Fibroblast of lung (primary cell): ENCODE measurements at regions not wholly inside any gene's neighbourhood (a gene's known extent, or its start where the extent isn't known, plus 50 kb on each side); places are given as distances from the start of the nearest gene placed in this dataset.

Source experiments
- EZH2 ChIP-seq: IDR thresholded peaks from 2 replicates; pipeline ENCODE4 v1.5.1; 2012; ENCODE audit warnings: low read length, control low read depth, mild to moderate bottlenecking; ENCODE audit errors: missing control alignments
- TF ChIP-seq, protein P1 (sequence below), 2 donors: IDR thresholded peaks in 1 of 2; conservative IDR thresholded peaks in 1 of 2; 1 replicate in 1 of 2; 2 replicates in 1 of 2; pipeline ENCODE4 v1.5.1; 2011 to 2012; ENCODE audit warnings: low read length in 2 of 2, control low read depth in 1 of 2, inconsistent platforms in 1 of 2, low read depth in 1 of 2, mild to moderate bottlenecking in 1 of 2

DNA sequence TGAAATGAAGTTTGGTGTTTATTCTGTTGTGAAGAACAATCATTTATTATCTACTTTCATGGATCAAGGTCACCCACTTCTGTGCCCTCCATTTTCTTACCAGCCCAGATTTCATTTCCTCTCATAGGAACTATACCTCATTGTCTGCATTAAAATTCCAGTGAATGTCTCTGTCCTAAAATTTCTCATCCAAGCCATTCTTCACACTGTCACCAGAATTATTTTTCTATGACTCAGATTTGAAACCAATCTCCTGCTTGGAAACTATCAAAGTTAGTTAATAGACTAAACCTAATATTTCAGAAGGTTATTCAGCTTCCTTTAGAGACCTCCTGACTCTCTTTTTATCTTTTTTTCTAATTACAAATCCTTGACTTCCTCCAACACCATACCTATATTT, 364.1 kb upstream of the CBLB start:
- TF ChIP-seq, protein P1, sequence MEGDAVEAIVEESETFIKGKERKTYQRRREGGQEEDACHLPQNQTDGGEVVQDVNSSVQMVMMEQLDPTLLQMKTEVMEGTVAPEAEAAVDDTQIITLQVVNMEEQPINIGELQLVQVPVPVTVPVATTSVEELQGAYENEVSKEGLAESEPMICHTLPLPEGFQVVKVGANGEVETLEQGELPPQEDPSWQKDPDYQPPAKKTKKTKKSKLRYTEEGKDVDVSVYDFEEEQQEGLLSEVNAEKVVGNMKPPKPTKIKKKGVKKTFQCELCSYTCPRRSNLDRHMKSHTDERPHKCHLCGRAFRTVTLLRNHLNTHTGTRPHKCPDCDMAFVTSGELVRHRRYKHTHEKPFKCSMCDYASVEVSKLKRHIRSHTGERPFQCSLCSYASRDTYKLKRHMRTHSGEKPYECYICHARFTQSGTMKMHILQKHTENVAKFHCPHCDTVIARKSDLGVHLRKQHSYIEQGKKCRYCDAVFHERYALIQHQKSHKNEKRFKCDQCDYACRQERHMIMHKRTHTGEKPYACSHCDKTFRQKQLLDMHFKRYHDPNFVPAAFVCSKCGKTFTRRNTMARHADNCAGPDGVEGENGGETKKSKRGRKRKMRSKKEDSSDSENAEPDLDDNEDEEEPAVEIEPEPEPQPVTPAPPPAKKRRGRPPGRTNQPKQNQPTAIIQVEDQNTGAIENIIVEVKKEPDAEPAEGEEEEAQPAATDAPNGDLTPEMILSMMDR (conservative IDR thresholded peaks at IDR 0.05 in 1 of 2, IDR thresholded peaks at IDR 0.05 in 1 of 2; ENCODE audit: low read depth in 1 of 2, low read length in 2 of 2) = no peak
- TF ChIP-seq EZH2 = no peak
